GM19452 (cell line): ENCODE measurements at regions not wholly inside any gene's neighbourhood (a gene's known extent, or its start where the extent isn't known, plus 50 kb on each side); places are given as distances from the start of the nearest gene placed in this dataset.
"Not testable (repeated sequence)": the region's sequence is repeated elsewhere in the genome, so short reads cannot be mapped to it uniquely, and the experiment has no call there.

Experiments used
- ATAC-seq: cut with Tn5 transposase; IDR thresholded peaks from one replicate; pipeline ENCODE4 v1.9.1; 2021; ENCODE audit not compliant: unreplicated experiment

GRCh38 chr4:66955784-66956183, 589.5 kb downstream of the CENPC start:
- ATAC-seq: no peak

- ATAC-seq: no peak
Observed at GRCh38 chr4:66949419-66949818, 595.9 kb downstream of the CENPC start.

- ATAC-seq: no peak
Observed at GRCh38 chr4:66946761-66947160, 598.5 kb downstream of the CENPC start.

GRCh38 chr4:66943112-66943511, 602.2 kb downstream of the CENPC start:
- ATAC-seq: no peak

GRCh38 chr4:66931981-66932380, 613.3 kb downstream of the CENPC start:
- ATAC-seq: not testable (repeated sequence)

- ATAC-seq: no peak
Observed at GRCh38 chr4:66930206-66930605, 615.1 kb downstream of the CENPC start.

- ATAC-seq: no peak
Observed at GRCh38 chr4:66929748-66930147, 615.6 kb downstream of the CENPC start.

- not testable (repeated sequence) for ATAC-seq
Observed at GRCh38 chr4:66928881-66929280, 616.4 kb downstream of the CENPC start.

GRCh38 chr4:66927937-66928336, 617.4 kb downstream of the CENPC start:
- no peak for ATAC-seq

GRCh38 chr4:66926687-66927086, 618.6 kb downstream of the CENPC start:
- no peak for ATAC-seq

- no peak for ATAC-seq
Observed at GRCh38 chr4:66923081-66923865, 622.0 kb downstream of the CENPC start.

GRCh38 chr4:66921433-66921832, 623.9 kb downstream of the CENPC start:
- ATAC-seq: no peak

GRCh38 chr4:66920514-66920913, 624.8 kb downstream of the CENPC start:
- no peak for ATAC-seq

GRCh38 chr4:66911880-66912279, 633.4 kb downstream of the CENPC start:
- no peak for ATAC-seq

GRCh38 chr4:66906314-66906713, 639.0 kb downstream of the CENPC start:
- no peak for ATAC-seq

GRCh38 chr4:66899422-66900065, 645.8 kb downstream of the CENPC start:
- no peak for ATAC-seq

- no peak for ATAC-seq
Observed at GRCh38 chr4:66893807-66894206, 651.5 kb downstream of the CENPC start.

- no peak for ATAC-seq
Observed at GRCh38 chr4:66887061-66887460, 658.2 kb downstream of the CENPC start.

GRCh38 chr4:66885501-66886165, 659.7 kb downstream of the CENPC start:
- no peak for ATAC-seq

GRCh38 chr4:66876946-66877345, 668.4 kb downstream of the CENPC start:
- no peak for ATAC-seq

- no peak for ATAC-seq
Observed at GRCh38 chr4:66872661-66873060, 672.6 kb downstream of the CENPC start.

- ATAC-seq: no peak
Observed at GRCh38 chr4:66863481-66863880, 681.8 kb downstream of the CENPC start.
